Neural progenitor cell (in vitro differentiated cells): ENCODE measurements at regions not wholly inside any gene's neighbourhood (a gene's known extent, or its start where the extent isn't known, plus 50 kb on each side); places are given as distances from the start of the nearest gene placed in this dataset.

Source experiments
- DNase-seq: peaks from one replicate; pipeline ENCODE4 v3.0.0-alpha.2; 2016; ENCODE audit warnings: low spot score
- H2AFZ ChIP-seq: fragments of 200-600 bp; sonication (generic); replicated peaks from 2 replicates; pipeline ENCODE4 v1.6.1; 2016; ENCODE audit warnings: antibody characterized with exemption
- H3F3A ChIP-seq: fragments of 200-600 bp; sonication (generic); 2 replicates; pipeline ENCODE4 v1.6.1; 2016; ENCODE audit warnings: antibody characterized with exemption, low read depth
- H3K27ac ChIP-seq: fragments of 200-600 bp; sonication (generic); 2 replicates; pipeline ENCODE4 v1.5.1; 2016; ENCODE audit warnings: mild to moderate bottlenecking
- H3K27me3 ChIP-seq: fragments of 200-600 bp; sonication (generic); 2 replicates; pipeline ENCODE4 v1.6.1; 2016; ENCODE audit warnings: mild to moderate bottlenecking, moderate library complexity
- H3K36me3 ChIP-seq: fragments of 200-600 bp; sonication (generic); 2 replicates; pipeline ENCODE4 v1.5.1; 2016
- H3K4me1 ChIP-seq: fragments of 200-600 bp; sonication (generic); 2 replicates; pipeline ENCODE4 v1.6.1; 2016; ENCODE audit warnings: mixed run types
- H3K4me2 ChIP-seq: fragments of 200-600 bp; sonication (generic); 2 replicates; pipeline ENCODE4 v1.6.1; 2016
- H3K4me3 ChIP-seq: fragments of 200-600 bp; sonication (generic); 2 replicates; pipeline ENCODE4 v1.5.1; 2016
- H3K79me2 ChIP-seq: fragments of 200-600 bp; sonication (generic); 2 replicates; pipeline ENCODE4 v1.6.1; 2016; ENCODE audit warnings: low read depth
- H3K9ac ChIP-seq: fragments of 200-600 bp; sonication (generic); 2 replicates; pipeline ENCODE4 v1.6.1; 2016
- H3K9me3 ChIP-seq: fragments of 200-600 bp; sonication (generic); 2 replicates; pipeline ENCODE4 v1.5.1; 2016; ENCODE audit warnings: low read depth
- H4K20me1 ChIP-seq: fragments of 200-600 bp; sonication (generic); 2 replicates; pipeline ENCODE4 v1.6.1; 2016; ENCODE audit warnings: low read depth
- H3K27ac Mint-ChIP-seq: 3 replicates; pipeline ENCODE4 v1.8.0; 2021; ENCODE audit warnings: mixed read lengths
- H3K27me3 Mint-ChIP-seq: 2 replicates; pipeline ENCODE4 v1.8.0; 2022; ENCODE audit warnings: low read depth, mild to moderate bottlenecking, inconsistent platforms, moderate library complexity, mixed read lengths; ENCODE audit not compliant: insufficient read depth
- H3K36me3 Mint-ChIP-seq: 3 replicates; pipeline ENCODE4 v1.8.0; 2021; ENCODE audit warnings: mixed read lengths
- H3K4me1 Mint-ChIP-seq: 3 replicates; pipeline ENCODE4 v1.8.0; 2021; ENCODE audit warnings: mixed read lengths
- H3K4me3 Mint-ChIP-seq: 3 replicates; pipeline ENCODE4 v1.8.0; 2021; ENCODE audit warnings: mild to moderate bottlenecking, moderate library complexity, mixed read lengths
- H3K9me3 Mint-ChIP-seq: 3 replicates; pipeline ENCODE4 v1.8.0; 2020; ENCODE audit warnings: mixed read lengths
- EZH2 ChIP-seq: fragments of 200-600 bp; sonication (generic); IDR thresholded peaks from 2 replicates; pipeline ENCODE4 v1.6.1; 2017; ENCODE audit warnings: antibody characterized with exemption, mild to moderate bottlenecking, moderate library complexity
- EZH2phosphoT487 ChIP-seq: fragments of 200-600 bp; sonication (generic); IDR thresholded peaks from 2 replicates; pipeline ENCODE4 v1.6.1; 2017; ENCODE audit warnings: antibody characterized with exemption
- TF ChIP-seq, protein P1 (sequence below): fragments of 200-600 bp; sonication (generic); IDR thresholded peaks from 2 replicates; pipeline ENCODE4 v1.5.1; 2017; ENCODE audit warnings: antibody characterized with exemption, mild to moderate bottlenecking

DNA sequence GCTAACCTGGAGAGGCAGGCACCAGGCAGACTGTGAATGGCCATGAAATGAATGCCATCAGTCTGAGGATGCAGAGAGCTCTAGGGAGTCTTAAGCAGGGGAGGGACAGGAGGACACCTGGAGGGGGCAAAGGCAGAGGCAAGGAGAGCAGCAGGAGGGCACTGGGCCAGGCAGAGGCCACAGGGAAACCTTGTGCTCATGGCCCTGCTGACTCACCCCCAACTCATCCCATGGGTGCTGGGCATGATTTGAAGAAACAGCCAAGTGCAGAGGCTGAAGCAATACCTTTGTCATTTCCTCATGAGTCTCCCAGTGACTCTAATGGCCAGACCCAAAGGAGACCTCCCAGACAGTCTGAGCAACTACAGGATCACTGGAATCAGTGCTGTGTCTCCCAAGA is 141.4 kb downstream of the TMEM132E start:
- H4K20me1 ChIP-seq, result no peaks in the 10 kb centered on the region
- no peak overlapping the region for H2AFZ ChIP-seq
- no peak overlapping the region for H3K4me2 ChIP-seq
- H3K4me3 ChIP-seq, result no peak overlapping the region
- DNase-seq, result no peak
- H3K9me3 ChIP-seq, result no peaks in the 10 kb centered on the region
- Mint-ChIP-seq H3K9me3 (no peaks in the 10 kb centered on the region), H3K4me3 (no peak overlapping the region), H3K36me3 (no peaks in the 10 kb centered on the region), H3K27ac (no peak overlapping the region), H3K4me1 (no peaks in the 10 kb centered on the region), H3K27me3 (peaks cover 13% of the 10 kb centered on the region)
- H3K79me2 ChIP-seq, result no peaks in the 10 kb centered on the region
- no peak overlapping the region for H3K27ac ChIP-seq
- H3K36me3 ChIP-seq, result no peaks in the 10 kb centered on the region
- no peaks in the 10 kb centered on the region for H3F3A ChIP-seq
- no peak overlapping the region for H3K9ac ChIP-seq
- H3K27me3 ChIP-seq, result peaks cover 5% of the 10 kb centered on the region
- no peak for TF ChIP-seq EZH2phosphoT487
- H3K4me1 ChIP-seq, result no peaks in the 10 kb centered on the region

DNA sequence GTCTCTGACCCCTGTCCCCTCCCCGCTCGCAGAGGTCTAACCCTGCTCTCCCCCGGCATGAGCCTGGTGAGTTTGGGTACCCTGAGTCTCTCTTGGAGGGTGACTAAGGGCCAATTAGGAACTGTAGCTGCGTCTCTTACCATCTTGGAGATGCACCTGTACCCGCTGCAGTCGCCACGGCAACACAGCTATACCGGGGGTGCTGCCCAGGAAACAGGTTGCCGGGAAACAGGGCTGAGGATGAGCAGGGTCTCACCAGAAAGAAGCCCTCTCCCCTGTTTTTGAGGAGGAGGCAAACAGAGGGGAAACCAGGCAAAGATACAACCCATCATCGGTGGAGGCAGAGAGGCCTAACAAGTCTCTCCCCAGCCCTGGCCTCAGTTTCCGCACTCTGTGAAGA is 140.2 kb downstream of the TMEM132E start:
- H2AFZ ChIP-seq, result no peak overlapping the region
- no peak overlapping the region for H3K4me3 ChIP-seq
- no peak overlapping the region for H3K27ac Mint-ChIP-seq
- no peaks in the 10 kb centered on the region for H3F3A ChIP-seq
- H3K27ac ChIP-seq, result no peak overlapping the region
- no peaks in the 10 kb centered on the region for H4K20me1 ChIP-seq
- H3K9me3 Mint-ChIP-seq, result no peaks in the 10 kb centered on the region
- H3K4me3 Mint-ChIP-seq, result no peak overlapping the region
- H3K9me3 ChIP-seq, result no peaks in the 10 kb centered on the region
- H3K79me2 ChIP-seq, result no peaks in the 10 kb centered on the region
- no peaks in the 10 kb centered on the region for H3K36me3 Mint-ChIP-seq
- TF ChIP-seq, protein P1, sequence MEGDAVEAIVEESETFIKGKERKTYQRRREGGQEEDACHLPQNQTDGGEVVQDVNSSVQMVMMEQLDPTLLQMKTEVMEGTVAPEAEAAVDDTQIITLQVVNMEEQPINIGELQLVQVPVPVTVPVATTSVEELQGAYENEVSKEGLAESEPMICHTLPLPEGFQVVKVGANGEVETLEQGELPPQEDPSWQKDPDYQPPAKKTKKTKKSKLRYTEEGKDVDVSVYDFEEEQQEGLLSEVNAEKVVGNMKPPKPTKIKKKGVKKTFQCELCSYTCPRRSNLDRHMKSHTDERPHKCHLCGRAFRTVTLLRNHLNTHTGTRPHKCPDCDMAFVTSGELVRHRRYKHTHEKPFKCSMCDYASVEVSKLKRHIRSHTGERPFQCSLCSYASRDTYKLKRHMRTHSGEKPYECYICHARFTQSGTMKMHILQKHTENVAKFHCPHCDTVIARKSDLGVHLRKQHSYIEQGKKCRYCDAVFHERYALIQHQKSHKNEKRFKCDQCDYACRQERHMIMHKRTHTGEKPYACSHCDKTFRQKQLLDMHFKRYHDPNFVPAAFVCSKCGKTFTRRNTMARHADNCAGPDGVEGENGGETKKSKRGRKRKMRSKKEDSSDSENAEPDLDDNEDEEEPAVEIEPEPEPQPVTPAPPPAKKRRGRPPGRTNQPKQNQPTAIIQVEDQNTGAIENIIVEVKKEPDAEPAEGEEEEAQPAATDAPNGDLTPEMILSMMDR, result no peak
- TF ChIP-seq EZH2, result no peak
- no peak for TF ChIP-seq EZH2phosphoT487
- no peaks in the 10 kb centered on the region for H3K4me1 ChIP-seq
- no peak for DNase-seq
- H3K27me3 ChIP-seq, result peaks cover 5% of the 10 kb centered on the region
- H3K4me2 ChIP-seq, result no peak overlapping the region
- H3K36me3 ChIP-seq, result no peaks in the 10 kb centered on the region
- peaks cover 11% of the 10 kb centered on the region for H3K27me3 Mint-ChIP-seq
- no peaks in the 10 kb centered on the region for H3K4me1 Mint-ChIP-seq
- no peak overlapping the region for H3K9ac ChIP-seq

DNA sequence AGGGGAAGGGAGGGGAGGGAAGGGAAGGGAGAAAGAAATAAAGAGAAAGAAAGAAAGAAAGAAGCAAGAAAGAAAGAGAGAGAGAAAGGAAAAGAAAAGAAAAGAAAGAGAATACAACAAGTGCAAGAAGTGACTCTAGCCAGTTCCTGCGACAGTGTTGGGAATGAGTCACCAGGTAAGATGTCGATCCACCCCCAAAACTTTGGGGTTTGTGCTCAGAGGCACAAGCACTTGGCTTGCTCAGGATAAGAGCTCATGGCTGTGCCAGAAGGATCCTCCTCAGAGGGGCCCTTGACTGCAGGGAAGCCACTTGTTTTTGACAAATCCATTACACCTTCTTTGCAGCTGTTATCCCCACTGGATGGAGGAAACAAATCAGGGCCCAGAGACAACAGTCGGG is 137.7 kb downstream of the TMEM132E start:
- peaks cover 8% of the 10 kb centered on the region for H3K27me3 Mint-ChIP-seq
- H3K36me3 ChIP-seq, result no peaks in the 10 kb centered on the region
- H3K9ac ChIP-seq, result no peak overlapping the region
- no peaks in the 10 kb centered on the region for H3K79me2 ChIP-seq
- no peak overlapping the region for H3K27ac ChIP-seq
- no peaks in the 10 kb centered on the region for H3K4me1 ChIP-seq
- H4K20me1 ChIP-seq, result no peaks in the 10 kb centered on the region
- H3K4me1 Mint-ChIP-seq, result no peaks in the 10 kb centered on the region
- TF ChIP-seq EZH2 (no peak), EZH2phosphoT487 (no peak)
- TF ChIP-seq, protein P1, result no peak
- H3K27me3 ChIP-seq, result peaks cover under 1% of the 10 kb centered on the region
- H2AFZ ChIP-seq, result no peak overlapping the region
- H3K27ac Mint-ChIP-seq, result no peak overlapping the region
- H3K4me2 ChIP-seq, result no peak overlapping the region
- no peaks in the 10 kb centered on the region for H3K9me3 Mint-ChIP-seq
- no peaks in the 10 kb centered on the region for H3K9me3 ChIP-seq
- H3K4me3 Mint-ChIP-seq, result no peak overlapping the region
- no peak for DNase-seq
- H3K36me3 Mint-ChIP-seq, result no peaks in the 10 kb centered on the region
- H3F3A ChIP-seq, result no peaks in the 10 kb centered on the region
- H3K4me3 ChIP-seq, result no peak overlapping the region

DNA sequence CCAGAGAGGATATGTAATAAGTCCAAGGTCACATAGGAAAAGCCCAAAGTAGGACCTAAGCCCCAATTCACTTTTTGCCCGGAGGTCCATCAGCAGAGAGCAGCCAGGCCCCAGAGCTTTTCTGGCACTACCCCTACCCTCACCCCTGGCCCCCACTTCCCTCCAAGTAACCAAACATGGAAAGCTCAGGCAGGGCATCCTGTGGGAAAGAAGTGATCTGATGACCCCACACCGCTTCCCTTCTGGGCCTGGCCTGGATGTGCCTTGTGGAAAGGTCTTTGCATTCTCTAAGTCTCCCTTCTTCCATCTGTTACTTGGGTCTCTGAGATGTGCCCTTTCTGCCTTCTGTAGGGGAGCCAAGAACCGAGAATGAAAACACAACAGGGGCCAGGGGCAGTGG is 136.9 kb downstream of the TMEM132E start:
- no peak overlapping the region for H2AFZ ChIP-seq
- H3K9ac ChIP-seq, result no peak overlapping the region
- H3K36me3 ChIP-seq, result no peaks in the 10 kb centered on the region
- no peak overlapping the region for H3K27ac ChIP-seq
- no peak overlapping the region for H3K4me3 ChIP-seq
- Mint-ChIP-seq H3K27ac (no peak overlapping the region), H3K4me3 (no peak overlapping the region), H3K4me1 (no peaks in the 10 kb centered on the region), H3K36me3 (no peaks in the 10 kb centered on the region), H3K9me3 (no peaks in the 10 kb centered on the region), H3K27me3 (peaks cover 8% of the 10 kb centered on the region)
- no peak for DNase-seq
- H3K9me3 ChIP-seq, result no peaks in the 10 kb centered on the region
- no peaks in the 10 kb centered on the region for H3K79me2 ChIP-seq
- no peak overlapping the region for H3K4me2 ChIP-seq
- H4K20me1 ChIP-seq, result no peaks in the 10 kb centered on the region
- H3K4me1 ChIP-seq, result no peaks in the 10 kb centered on the region
- H3K27me3 ChIP-seq, result peaks cover 9% of the 10 kb centered on the region
- no peaks in the 10 kb centered on the region for H3F3A ChIP-seq
- TF ChIP-seq EZH2 (no peak), EZH2phosphoT487 (no peak)
- TF ChIP-seq, protein P1, result no peak
